HG03457 (cell line): ENCODE measurements at regions not wholly inside any gene's neighbourhood (a gene's known extent, or its start where the extent isn't known, plus 50 kb on each side); places are given as distances from the start of the nearest gene placed in this dataset.
"Not testable (repeated sequence)": the region's sequence is repeated elsewhere in the genome, so short reads cannot be mapped to it uniquely, and the experiment has no call there.

Experiments used
- ATAC-seq: cut with Tn5 transposase; IDR thresholded peaks from one replicate; pipeline ENCODE4 v1.9.1; 2021; ENCODE audit warnings: moderate number of reproducible peaks; ENCODE audit not compliant: unreplicated experiment

DNA sequence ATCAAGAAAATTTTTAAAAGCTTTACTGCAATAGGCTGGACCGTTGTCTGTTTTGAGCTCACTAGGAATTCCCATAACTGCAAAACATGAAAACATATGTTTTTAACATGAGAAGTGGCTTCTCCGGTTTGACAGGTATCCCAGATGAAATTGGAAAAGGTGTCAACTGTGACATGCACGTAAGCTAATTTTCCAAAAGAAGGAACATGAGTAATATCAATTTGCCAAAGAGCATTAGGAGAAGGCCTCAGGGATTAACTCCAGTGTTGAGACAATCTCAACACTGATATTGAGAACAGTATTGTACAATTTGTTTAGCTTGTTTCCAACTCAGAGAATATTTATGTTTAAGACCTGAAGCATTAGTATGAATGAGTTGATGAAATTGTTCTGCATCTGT lies 215.5 kb upstream of the KCNN2 start:
- ATAC-seq = no peak

DNA sequence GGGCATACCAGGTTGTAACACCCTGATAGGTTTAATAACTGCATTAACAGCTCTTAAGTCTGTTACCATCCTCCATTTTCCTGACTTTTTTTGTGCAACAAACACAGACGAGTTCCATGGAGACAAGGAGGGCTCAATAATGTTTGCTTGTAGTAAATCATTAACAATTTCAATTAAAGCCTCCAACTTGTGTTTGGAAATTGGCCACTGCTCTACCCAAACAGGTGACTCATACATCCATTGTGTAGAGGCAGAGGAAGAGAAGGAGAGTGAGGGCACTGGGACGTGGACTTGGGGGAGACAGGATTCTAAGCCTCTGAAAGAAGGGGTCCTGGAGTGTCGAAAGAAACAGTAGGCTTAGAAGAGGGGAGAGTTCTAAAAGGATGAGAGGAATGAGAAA lies 213.6 kb upstream of the KCNN2 start:
- no peak for ATAC-seq

- ATAC-seq = not testable (repeated sequence)
Measured at GRCh38 chr5:114148728-114149127, 213.1 kb upstream of the KCNN2 start.

GRCh38 chr5:114152656-114153360 lies 209.1 kb upstream of the KCNN2 start:
- no peak for ATAC-seq

DNA sequence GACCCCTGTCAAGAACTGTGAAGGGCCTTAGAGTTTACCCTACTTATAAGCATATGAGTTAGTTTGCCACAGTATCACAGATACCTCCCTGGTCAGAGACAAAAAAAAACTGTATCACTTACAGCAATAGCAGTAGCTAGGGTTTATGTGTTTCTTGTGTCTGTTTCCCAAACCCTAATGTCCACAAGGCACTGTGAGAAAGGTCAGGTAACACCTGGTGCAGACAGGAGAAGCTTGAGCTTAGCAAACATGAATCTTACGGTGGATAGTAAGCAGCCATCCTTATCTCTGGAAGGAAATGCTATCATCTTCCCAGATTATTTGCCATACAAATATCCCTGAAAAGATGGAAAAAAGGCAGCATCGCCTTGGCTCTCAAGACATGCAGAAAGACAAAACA lies 208.5 kb upstream of the KCNN2 start:
- no peak for ATAC-seq

DNA sequence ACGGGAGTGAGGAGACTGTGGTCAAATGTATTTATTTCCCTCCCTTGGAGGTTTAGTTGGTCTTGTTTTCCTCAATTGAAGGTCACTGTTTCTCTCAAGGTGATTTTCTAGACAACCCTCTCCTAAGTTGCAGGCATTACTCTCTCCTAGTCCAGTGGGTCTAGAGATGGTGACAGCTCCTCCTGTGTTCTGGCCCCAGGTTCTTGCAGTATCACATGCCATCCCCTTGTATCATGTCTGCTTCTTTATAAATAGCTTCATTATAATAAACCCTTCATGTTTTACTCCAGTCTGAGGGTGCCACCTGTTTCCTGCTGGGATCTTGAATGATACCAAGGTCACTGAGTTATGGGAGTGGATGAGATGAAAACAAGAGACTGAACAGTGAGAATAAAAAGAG lies 208.0 kb upstream of the KCNN2 start:
- no peak for ATAC-seq

- no peak for ATAC-seq
Measured at GRCh38 chr5:114166081-114166480, 195.8 kb upstream of the KCNN2 start.

- no peak for ATAC-seq
Measured at GRCh38 chr5:114174131-114174530, 187.7 kb upstream of the KCNN2 start.

DNA sequence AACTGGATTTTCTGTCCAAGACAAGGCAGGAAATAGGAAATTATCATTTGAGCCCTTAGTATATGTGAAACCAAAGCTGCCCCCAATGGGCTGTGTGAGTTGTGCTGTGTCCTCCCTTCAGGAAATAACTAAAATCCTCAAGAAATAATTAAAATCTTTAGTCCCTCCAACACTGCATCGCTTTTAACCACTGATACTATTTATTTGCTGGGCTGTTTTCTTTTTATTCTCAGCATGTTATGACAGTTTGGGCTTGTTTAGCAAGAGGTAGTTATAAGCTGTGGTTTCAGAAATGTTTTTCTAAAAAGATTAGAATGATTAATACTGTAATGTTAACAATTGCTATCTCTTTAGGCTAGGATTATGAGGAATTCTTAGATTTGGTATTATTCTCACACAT lies 187.0 kb upstream of the KCNN2 start:
- no peak for ATAC-seq

DNA sequence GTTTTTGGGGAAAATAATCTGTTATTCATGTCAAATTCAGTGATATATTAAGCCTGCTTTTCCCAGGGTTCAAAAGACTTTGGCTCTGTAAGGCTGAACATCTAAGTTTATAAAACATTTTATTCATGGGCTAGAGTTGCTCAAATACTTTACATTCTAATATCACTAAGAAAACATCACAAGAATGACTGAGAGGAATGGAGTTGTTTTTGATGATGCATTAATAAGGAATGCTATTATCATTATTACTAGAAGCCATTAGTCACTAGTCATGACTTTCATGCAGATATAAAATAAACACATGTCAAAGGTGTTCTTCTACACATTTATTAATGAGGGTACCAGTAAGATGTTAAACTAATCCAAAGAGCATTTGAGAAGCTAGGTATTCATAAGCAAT lies 185.5 kb upstream of the KCNN2 start:
- ATAC-seq = no peak

- ATAC-seq = no peak
Measured at GRCh38 chr5:114179134-114179533, 182.7 kb upstream of the KCNN2 start.

GRCh38 chr5:114184006-114184405 lies 177.9 kb upstream of the KCNN2 start:
- no peak for ATAC-seq

- no peak for ATAC-seq
Measured at GRCh38 chr5:114185274-114185673, 176.6 kb upstream of the KCNN2 start.

- no peak for ATAC-seq
Measured at GRCh38 chr5:114191441-114191840, 170.4 kb upstream of the KCNN2 start.

GRCh38 chr5:114192108-114192507 lies 169.8 kb upstream of the KCNN2 start:
- no peak for ATAC-seq

DNA sequence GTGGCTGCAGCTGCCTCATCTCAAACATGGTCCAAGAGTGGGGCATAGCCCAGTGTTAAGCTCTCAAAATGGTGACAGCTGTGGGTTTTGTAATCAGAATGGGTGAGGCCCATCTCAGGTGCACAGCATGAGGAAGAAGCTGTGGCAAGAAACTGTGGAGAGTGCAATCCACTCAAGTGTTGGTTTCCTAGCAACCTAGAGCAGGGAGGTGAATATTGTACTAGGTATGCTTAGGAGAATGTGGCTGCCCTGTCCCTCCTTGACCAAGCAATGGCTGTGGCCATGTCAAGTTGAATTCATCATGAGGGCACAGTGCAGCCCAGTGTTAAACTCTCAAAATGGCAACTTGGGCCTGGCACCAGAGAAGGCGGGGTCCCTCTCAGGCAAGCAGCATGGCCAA lies 160.5 kb upstream of the KCNN2 start:
- ATAC-seq = no peak

- ATAC-seq = no peak
Measured at GRCh38 chr5:114204923-114205322, 156.9 kb upstream of the KCNN2 start.

DNA sequence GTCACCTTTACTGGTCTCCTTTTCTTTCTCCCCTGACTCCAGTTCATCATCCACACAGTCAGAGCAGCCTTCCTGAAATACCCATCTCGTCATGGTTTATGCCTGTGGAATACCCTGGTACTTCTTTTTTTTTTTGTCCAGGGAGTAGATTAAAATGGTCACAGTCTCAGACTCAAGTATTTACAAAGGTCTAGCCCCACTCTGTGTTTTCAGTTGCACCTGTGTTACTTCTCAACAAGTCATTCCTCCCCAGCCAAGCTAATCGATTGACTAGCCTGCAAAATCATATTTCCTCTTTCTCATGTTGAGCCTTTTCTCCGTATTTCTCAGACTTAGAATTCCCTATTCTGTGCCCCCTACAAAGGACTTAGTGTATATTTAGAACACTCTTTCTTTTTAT lies 155.2 kb upstream of the KCNN2 start:
- no peak for ATAC-seq

DNA sequence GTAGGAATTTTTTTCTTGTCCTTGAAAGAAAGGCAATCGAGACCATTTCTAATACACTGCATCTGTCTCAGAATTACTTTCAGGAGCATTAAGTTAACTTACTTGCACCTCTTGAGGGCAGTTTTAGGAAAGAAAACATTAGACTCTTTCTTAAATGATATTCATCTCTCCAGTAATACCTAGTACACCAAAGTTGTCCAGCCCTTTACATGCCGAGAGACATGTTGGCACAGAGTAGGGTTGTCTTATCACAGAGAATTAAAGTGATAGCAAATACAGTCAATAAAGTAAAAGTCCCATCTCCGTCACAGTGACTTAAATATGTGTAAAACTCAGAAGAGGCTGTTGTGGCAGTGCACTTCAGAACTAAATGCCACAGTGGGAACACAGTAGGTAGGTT lies 154.3 kb upstream of the KCNN2 start:
- ATAC-seq = no peak

DNA sequence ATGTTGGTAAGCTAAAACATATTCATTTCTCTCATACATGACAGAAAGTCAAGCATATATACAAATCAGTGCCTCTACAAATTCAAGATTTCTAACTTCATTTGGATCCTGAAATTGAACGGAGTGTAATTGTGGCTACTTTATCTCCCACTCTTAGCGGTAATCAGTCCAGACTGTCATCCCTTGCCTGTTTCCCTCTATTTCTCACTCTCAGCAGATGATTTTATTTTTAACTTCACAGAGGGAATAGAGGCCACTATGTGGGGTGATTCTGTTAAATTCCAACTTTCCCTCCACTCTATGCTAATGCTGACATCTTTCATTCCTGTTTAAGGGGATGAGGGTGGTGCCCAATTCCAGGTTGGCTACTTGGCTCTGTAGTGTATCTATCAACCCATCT lies 153.8 kb upstream of the KCNN2 start:
- no peak for ATAC-seq

DNA sequence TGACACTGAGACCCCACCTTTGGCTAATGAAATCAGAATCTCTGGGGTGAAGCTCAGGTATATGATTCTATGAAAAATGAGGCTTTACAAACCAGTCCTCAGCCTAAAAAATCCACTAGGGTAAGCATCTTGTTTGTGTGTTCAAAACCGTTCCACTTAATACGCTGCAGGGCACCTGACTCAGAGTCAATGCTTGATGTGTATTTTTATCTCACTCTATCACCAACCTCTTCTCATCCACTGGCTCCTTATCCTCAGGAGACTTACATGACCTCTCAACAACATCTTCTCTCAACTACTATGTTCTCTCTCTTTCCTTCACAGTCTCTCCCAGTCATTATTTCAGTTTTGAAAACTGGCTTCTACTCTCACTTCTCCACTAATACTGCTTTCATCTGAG lies 153.3 kb upstream of the KCNN2 start:
- no peak for ATAC-seq

GRCh38 chr5:114210662-114211061 lies 151.2 kb upstream of the KCNN2 start:
- ATAC-seq = no peak

DNA sequence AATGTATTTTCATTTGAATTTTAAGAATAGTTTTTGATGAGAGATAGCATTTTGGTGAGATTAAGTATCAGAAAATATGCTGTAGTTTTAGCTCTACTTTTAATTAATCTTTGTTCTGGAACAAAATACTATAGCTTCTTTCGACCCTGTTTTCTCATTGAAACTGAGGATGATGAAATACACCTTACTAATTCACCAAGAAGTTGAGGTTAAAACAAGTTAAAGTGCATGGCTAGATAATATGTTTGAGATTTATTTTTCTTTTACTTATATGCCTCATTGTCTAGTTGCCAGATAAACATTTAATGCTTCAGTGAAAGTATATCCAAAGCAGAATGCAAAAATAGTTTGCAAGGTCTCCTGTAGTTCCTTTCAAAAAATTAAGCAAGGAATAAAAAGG lies 140.1 kb upstream of the KCNN2 start:
- ATAC-seq = no peak
